ENCODE measurements at regions not wholly inside any gene's neighbourhood (a gene's known extent, or its start where the extent isn't known, plus 50 kb on each side); places are given as distances from the start of the nearest gene placed in this dataset.

DNA sequence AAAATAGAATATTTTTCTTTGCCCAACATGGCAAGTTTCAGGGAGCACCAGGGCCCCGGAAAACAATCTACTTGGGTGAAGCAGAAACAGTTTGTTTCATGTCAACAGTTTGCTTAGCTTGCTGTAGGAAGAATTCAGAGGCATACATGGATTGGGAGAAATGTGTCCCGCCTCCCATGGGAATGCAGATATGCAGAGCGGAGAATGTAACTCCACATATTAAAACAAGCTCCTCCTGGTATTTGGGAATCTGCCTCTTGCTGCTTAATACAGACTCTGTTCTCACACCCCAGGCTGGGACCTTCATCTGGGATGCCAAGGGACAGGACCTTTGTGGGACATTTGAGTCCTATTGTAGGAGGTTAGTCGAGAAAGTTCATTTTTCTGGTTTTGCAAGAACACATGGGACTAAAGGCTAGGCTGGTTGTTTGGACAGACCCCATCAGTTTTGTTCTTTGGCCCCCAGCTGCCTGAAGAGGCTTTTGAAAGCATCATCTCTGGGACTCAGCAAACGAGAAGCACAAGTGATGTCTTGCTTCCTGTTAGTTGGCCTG is 220.5 kb upstream of the ADRA1B start:
- no peaks in the 10 kb centered on the region for H3K27me3 ChIP-seq (ENCODE audit: insufficient read depth, poor library complexity, severe bottlenecking)
- DNase-seq (ENCODE audit: low spot score) (no peak), ATAC-seq (ENCODE audit: low read depth) (no peak)
- H3K9me3 ChIP-seq (ENCODE audit: severe bottlenecking): no peaks in the 10 kb centered on the region
- H3K4me3 ChIP-seq (ENCODE audit: severe bottlenecking): no peak overlapping the region
- H3K27ac ChIP-seq (ENCODE audit: poor library complexity, severe bottlenecking): no peak overlapping the region
- TF ChIP-seq, protein P1, sequence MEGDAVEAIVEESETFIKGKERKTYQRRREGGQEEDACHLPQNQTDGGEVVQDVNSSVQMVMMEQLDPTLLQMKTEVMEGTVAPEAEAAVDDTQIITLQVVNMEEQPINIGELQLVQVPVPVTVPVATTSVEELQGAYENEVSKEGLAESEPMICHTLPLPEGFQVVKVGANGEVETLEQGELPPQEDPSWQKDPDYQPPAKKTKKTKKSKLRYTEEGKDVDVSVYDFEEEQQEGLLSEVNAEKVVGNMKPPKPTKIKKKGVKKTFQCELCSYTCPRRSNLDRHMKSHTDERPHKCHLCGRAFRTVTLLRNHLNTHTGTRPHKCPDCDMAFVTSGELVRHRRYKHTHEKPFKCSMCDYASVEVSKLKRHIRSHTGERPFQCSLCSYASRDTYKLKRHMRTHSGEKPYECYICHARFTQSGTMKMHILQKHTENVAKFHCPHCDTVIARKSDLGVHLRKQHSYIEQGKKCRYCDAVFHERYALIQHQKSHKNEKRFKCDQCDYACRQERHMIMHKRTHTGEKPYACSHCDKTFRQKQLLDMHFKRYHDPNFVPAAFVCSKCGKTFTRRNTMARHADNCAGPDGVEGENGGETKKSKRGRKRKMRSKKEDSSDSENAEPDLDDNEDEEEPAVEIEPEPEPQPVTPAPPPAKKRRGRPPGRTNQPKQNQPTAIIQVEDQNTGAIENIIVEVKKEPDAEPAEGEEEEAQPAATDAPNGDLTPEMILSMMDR (IDR thresholded peaks at IDR 0.05; ENCODE audit: poor library complexity, severe bottlenecking): no peak
- H3K36me3 ChIP-seq (ENCODE audit: low read depth): no peaks in the 10 kb centered on the region
- no peaks in the 10 kb centered on the region for H3K4me1 ChIP-seq (ENCODE audit: insufficient read depth, poor library complexity, severe bottlenecking)

DNA sequence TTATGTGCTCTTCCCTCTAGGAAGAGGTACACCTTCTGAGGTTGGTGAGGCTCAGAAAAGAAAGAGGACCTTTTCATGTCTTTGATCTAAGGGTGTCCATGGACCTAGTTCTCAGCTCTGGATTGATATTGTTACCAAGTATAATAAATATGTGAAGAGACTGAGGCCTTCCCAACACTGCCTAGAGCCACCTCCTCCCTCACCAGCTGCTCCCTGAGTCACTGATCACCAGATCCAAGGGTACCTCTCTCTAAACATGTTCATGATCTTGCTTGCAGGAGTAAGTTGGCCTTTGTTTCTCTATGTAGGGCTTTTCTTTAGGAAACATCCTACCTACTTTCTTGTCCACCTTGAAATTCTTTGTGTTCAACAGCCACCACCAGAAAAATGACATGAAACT is 218.8 kb upstream of the ADRA1B start:
- Histone ChIP-seq H3K36me3 (ENCODE audit: low read depth) (no peaks in the 10 kb centered on the region), H3K4me3 (ENCODE audit: severe bottlenecking) (no peak overlapping the region), H3K27ac (ENCODE audit: poor library complexity, severe bottlenecking) (no peak overlapping the region), H3K4me1 (ENCODE audit: insufficient read depth, poor library complexity, severe bottlenecking) (no peaks in the 10 kb centered on the region), H3K27me3 (ENCODE audit: insufficient read depth, poor library complexity, severe bottlenecking) (no peaks in the 10 kb centered on the region), H3K9me3 (ENCODE audit: severe bottlenecking) (no peaks in the 10 kb centered on the region)
- TF ChIP-seq, protein P1 (IDR thresholded peaks at IDR 0.05; ENCODE audit: poor library complexity, severe bottlenecking): no peak
- ATAC-seq (ENCODE audit: low read depth) (no peak), DNase-seq (ENCODE audit: low spot score) (no peak)

DNA sequence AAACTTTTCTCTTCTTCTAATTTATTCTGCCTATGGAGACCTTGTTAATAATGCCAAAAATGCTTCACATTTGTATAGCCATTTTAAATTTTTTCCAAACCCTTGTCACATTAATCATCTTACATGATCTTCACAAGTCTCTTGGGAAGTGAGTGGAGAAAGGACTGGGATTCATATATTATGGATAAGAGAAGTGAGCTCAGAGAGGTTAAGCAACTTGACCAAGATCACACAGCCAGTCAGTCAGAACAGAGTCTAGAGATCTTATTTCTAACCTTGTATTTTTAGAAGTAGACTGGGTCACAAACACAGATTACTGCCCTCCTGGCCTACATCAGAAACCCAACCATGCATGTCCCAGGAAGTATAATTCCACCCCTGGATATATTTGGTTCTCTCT is 218.0 kb upstream of the ADRA1B start:
- Histone ChIP-seq H3K27ac (ENCODE audit: poor library complexity, severe bottlenecking) (no peak overlapping the region), H3K9me3 (ENCODE audit: severe bottlenecking) (no peaks in the 10 kb centered on the region), H3K36me3 (ENCODE audit: low read depth) (no peaks in the 10 kb centered on the region), H3K4me3 (ENCODE audit: severe bottlenecking) (no peak overlapping the region), H3K4me1 (ENCODE audit: insufficient read depth, poor library complexity, severe bottlenecking) (no peaks in the 10 kb centered on the region), H3K27me3 (ENCODE audit: insufficient read depth, poor library complexity, severe bottlenecking) (no peaks in the 10 kb centered on the region)
- DNase-seq (ENCODE audit: low spot score) (no peak), ATAC-seq (ENCODE audit: low read depth) (no peak)
- TF ChIP-seq, protein P1 (IDR thresholded peaks at IDR 0.05; ENCODE audit: poor library complexity, severe bottlenecking): no peak

DNA sequence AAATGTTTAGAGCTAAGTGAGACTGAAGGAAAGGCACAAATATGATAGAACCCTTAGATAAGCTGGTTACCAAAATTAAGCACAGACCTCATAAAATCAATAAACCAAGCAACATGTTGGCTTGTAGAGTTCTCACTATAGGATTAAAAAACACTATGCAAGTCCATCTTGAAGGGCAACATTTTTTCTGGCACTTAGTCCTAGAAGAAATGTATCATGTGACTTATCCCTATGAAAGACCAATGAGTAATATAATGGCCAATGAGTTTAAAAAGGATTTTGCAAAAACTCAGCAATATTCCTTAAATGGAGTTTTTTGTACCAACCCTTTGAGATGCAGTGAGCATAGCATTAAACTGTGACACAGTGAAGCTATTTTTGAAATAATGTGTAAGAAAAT is 216.3 kb upstream of the ADRA1B start:
- TF ChIP-seq, protein P1 (IDR thresholded peaks at IDR 0.05; ENCODE audit: poor library complexity, severe bottlenecking): no peak
- no peak for ATAC-seq (ENCODE audit: low read depth)
- Histone ChIP-seq H3K9me3 (ENCODE audit: severe bottlenecking) (no peaks in the 10 kb centered on the region), H3K27ac (ENCODE audit: poor library complexity, severe bottlenecking) (no peak overlapping the region), H3K4me1 (ENCODE audit: insufficient read depth, poor library complexity, severe bottlenecking) (no peaks in the 10 kb centered on the region), H3K36me3 (ENCODE audit: low read depth) (no peaks in the 10 kb centered on the region), H3K27me3 (ENCODE audit: insufficient read depth, poor library complexity, severe bottlenecking) (no peaks in the 10 kb centered on the region), H3K4me3 (ENCODE audit: severe bottlenecking) (no peak overlapping the region)
- DNase-seq (ENCODE audit: low spot score): no peak

DNA sequence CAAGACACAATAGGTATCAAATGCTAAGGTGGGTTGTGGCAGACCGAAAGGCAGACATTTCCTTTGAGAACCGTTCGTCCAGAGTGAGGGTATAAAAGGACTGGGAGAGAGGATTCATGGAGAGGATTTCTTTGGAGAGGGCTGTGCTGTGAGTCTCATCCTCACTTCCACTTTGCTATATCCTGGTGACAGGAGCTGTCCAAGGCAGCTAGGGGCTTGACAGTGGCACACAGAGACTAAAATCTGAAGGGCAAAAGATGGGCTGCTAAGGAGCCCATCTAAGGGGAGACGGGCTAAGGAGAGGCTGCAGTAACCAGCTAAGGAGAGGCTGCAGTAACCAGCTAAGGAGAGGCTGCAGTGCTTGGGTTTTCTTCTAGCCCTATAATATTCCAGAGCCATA is 214.0 kb upstream of the ADRA1B start:
- no peak overlapping the region for H3K27ac ChIP-seq (ENCODE audit: poor library complexity, severe bottlenecking)
- TF ChIP-seq, protein P1 (IDR thresholded peaks at IDR 0.05; ENCODE audit: poor library complexity, severe bottlenecking): no peak
- no peak for DNase-seq (ENCODE audit: low spot score)
- H3K36me3 ChIP-seq (ENCODE audit: low read depth): no peaks in the 10 kb centered on the region
- H3K4me1 ChIP-seq (ENCODE audit: insufficient read depth, poor library complexity, severe bottlenecking): no peaks in the 10 kb centered on the region
- H3K27me3 ChIP-seq (ENCODE audit: insufficient read depth, poor library complexity, severe bottlenecking): no peaks in the 10 kb centered on the region
- no peak for ATAC-seq (ENCODE audit: low read depth)
- no peaks in the 10 kb centered on the region for H3K9me3 ChIP-seq (ENCODE audit: severe bottlenecking)
- no peak overlapping the region for H3K4me3 ChIP-seq (ENCODE audit: severe bottlenecking)
